ENCODE measurements at regions not wholly inside any gene's neighbourhood (a gene's known extent, or its start where the extent isn't known, plus 50 kb on each side); places are given as distances from the start of the nearest gene placed in this dataset.

DNA sequence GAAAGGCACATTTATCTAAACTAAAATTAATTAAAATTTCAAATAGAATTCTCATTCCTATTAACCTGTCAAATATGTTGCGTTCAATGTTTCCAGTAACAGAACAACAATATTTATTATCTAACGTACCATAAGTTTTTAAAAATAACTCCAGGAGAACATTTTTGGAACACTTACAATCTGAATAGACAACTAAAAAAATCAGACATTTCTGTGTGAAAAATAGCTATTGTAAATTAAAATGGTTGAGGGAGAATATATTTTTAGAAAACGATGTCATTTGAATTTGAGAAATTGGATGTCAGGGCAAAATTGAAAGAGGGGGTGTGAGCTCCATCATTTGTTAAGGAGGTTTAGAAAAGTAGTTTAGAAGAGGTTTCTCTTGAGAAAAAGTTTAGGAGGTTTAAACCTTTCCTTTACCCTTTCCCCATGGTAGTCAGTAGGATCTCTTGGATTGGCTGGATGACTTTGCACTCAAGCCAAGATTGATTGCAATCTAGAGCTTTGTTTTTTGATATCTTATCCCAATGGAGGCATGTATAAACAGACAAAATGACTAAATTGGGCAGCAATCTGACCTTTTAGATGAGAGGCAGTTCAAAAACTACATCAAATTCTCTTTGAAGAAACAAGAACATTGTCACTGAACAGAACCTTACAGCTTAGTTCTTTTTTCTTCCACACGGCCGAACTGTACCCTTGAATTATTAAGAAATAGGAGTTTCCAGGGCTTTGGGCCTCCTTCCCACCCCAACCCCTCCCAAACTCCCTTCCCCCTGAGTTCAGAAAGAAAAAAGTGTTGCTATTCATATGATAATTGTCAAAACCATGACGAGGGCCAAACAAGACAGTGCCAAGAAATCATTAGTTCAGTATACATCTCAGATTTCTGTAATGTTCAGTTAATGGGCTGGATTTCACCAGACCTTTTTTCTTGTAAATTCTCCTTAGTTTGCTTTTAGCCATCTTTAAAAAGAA is 79.7 kb upstream of the CDIN1 start:
- no peak for DNase-seq

- DNase-seq: peak; percentile 11
These were observed 78.3 kb upstream of the CDIN1 start for GRCh38 chr15:36501063-36501678.

- no peak for DNase-seq
These were observed 76.9 kb upstream of the CDIN1 start for GRCh38 chr15:36502509-36502908.

- no peak for DNase-seq
These were observed 72.6 kb upstream of the CDIN1 start for GRCh38 chr15:36506733-36507356.

DNA sequence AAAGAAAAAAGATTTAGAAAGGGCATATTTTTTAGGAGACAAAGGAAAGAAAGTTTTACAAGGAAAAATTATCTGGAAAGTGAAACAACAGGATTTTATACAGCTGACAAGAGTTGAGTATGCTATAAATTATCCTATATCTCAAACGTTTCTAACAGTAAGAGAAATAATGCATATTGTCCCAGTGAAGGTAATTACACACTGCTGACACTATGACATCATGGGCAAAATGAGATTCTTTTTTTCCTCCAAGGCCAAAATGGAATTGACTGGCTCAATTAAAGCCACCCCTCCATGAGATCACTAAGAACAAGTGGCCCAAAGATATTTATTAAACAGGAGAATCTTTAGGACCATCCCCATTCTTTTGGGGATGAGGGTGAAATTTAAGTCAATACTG is 72.0 kb upstream of the CDIN1 start:
- DNase-seq: no peak

- DNase-seq: no peak
These were observed 67.8 kb upstream of the CDIN1 start for GRCh38 chr15:36511594-36511993.

GRCh38 chr15:36517758-36518157 is 61.7 kb upstream of the CDIN1 start:
- no peak for DNase-seq

- DNase-seq: no peak
These were observed 60.4 kb upstream of the CDIN1 start for GRCh38 chr15:36519067-36519466.

DNA sequence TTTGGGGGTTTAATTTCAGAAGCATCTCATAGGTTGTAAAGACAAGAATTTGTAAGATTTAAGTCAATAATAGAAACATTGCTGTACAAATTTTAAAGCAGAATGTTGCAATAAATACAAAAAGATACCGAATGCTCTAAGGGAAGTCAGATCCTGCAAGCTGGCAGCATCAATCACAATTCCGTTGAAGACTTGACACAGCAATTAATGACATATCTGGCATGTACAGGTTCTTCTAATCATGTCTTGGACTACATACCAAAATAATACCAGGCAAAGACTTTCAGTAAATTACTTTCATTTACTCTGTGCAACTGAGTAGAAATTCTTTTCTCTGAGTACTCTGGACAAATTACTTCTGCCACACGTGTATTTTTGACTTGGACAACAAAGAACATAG is 54.0 kb upstream of the CDIN1 start:
- DNase-seq: no peak

GRCh38 chr15:36527235-36528162 is 51.9 kb upstream of the CDIN1 start:
- no peak for DNase-seq

DNA sequence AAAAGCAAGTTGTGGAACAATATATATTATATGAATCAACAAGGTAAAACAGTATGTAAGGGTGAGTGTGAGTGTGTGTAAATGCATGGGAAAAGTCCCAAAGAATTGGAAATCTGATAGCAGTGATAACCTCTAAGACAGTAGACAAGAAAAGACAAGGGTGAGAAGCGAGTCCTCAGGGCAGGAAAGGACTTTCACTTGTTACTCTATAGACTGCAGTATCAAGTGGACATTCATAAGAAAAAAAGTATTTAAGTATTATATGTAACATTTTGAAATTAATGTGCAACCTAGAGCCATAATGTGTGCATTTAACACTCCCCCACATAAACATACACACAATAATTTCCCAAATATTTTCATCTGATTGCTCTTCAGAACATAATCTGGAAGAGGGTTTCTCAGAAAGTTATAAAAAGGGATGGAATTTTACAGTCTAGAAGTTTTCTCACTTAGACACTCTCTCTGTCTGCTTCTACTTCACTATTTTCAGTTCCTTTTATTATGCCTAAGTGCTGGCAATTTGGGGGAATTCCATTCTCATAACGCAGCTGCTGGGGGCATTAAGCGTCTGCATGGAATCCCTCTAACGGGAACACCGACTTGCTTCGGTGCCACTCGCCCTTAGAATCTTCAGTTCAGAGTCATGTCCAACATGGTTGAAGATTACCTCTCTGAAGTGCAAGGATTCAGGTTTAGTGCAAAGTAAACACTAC is 50.0 kb upstream of the CDIN1 start:
- no peak for DNase-seq
